SW 1271 (cell line): ENCODE measurements at regions not wholly inside any gene's neighbourhood (a gene's known extent, or its start where the extent isn't known, plus 50 kb on each side); places are given as distances from the start of the nearest gene placed in this dataset.

ENCODE experiments used
- DNase-seq, 2 experiments: peaks; one replicate each; lab custom pipeline; 2025; lab: John Stamatoyannopoulos, UW

DNA sequence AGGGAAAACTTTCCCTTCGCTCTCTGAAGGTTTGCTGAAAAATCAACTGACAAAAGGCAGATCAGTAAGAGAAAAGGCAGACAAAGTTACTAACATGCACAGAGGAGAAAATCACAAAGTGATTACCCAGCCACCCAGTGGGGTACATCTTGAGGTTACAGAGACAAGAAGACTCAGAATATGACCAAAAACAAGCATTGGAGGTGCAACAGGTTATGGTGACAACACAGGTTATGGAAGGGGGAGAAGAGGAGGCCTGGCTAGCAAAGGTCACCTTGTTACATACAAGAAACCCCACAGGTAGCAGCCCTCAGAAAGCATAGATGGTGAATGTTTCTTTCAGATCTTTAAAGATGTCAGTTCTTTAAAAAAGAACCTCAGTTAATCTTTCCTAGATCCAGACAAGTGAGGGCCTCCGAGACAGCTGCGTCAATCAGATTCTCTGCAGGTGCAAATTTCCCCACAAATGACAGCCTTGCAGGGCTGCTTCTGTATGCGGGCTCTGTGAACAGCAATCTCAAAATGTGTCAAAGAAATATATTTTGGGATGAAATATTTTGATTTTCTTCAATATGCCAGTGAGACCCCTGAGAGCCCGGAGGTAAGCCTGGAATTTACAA, 207.6 kb upstream of the RAB4A start:
- no peak for DNase-seq

DNA sequence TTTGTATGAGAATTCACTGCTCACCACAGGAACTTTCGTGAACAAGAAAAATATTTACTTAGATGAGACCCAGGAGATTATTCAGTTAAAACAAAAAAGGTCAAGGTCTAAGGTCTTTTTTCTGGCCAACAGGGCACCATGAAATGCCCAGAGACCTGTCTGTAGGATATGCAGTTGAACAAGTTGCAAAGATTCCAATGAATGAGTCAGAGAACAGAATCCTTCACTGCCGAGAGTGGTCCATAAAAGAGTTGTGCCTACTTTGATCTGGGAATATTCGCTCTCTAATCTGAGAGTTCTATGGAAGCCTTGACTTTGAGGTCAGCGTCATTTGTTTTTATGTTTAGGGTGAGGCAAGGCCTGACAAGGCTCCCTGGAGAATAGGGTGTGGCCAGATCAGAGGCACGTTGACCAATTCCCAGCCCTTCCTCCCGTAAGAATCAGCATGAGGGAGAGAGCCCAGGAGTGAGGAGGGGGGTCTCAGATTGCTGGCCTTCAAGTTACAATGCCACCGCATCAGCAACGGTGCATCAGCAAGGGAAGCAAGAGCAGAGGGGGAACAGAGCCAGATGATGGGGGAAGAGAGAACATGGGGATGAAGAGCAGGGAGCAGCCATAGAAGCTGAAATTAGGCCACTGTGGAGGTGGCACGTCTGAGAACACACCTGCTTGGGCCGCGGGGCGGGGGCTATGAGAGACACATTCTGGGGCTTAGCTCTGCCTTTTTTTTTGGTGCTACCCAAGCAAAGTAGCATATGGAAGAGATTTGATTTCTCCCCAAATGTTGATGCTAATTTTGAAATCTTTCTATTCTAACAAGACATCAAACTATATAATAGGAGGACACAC, 206.4 kb upstream of the RAB4A start:
- no peak for DNase-seq

DNA sequence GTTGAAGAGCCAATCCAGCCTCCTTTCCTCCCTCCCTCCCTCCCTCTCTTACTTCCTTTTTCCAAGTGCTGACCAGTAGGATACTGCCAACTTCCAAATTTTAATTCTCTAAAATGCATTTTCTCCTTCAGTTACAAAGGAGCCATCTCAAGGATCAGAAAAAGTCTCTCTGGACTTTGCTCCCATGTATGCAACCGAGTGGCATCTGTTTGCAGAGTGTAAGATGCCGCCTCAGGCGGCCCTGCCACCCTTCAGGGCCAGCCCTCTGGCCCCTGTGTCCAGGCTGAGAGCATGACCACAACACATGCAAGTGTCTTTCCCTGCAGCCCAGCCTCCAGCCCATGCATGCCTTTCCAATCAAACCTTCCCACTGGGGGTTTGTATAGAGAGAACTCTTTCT, 205.3 kb upstream of the RAB4A start:
- DNase-seq, result no peak

DNA sequence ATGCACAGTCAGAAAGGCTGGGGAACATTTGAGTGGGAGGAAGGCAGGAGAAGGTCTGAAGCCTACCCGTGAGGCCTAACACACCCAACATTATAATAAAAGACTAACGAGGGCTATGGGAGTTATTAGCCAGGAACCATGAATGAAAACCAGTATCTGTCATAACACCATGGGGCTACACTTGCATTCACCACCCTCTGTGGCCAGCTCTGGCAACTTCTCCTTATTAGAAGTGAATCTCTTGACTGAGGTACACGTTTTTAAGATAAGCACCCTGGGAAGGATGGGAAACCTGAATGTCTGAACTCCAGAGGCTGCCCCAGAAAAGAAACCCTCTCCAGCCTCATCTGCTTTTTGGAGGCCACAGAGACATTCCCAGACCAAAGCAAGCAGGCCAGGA, 204.3 kb upstream of the RAB4A start:
- DNase-seq, result no peak

DNA sequence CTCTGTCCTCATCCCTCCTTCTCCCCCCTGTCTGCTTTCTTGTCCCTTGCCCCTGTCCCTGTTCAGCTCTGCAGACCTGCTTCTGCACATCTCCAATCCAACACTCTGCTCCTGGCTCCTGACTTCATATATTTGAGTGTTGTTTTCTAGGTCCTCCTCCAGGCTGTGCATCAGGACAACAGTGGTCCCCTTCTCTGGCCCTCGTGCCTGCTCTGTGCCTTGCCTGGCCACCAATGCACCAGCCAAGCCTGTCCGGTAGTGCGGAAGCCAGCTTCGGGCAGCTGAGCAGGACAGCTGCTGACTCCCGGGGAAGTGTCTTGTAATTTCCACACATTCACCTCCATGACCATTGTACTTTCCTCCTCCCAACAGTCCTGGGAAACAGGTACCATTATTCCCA, 203.4 kb upstream of the RAB4A start:
- no peak for DNase-seq

DNA sequence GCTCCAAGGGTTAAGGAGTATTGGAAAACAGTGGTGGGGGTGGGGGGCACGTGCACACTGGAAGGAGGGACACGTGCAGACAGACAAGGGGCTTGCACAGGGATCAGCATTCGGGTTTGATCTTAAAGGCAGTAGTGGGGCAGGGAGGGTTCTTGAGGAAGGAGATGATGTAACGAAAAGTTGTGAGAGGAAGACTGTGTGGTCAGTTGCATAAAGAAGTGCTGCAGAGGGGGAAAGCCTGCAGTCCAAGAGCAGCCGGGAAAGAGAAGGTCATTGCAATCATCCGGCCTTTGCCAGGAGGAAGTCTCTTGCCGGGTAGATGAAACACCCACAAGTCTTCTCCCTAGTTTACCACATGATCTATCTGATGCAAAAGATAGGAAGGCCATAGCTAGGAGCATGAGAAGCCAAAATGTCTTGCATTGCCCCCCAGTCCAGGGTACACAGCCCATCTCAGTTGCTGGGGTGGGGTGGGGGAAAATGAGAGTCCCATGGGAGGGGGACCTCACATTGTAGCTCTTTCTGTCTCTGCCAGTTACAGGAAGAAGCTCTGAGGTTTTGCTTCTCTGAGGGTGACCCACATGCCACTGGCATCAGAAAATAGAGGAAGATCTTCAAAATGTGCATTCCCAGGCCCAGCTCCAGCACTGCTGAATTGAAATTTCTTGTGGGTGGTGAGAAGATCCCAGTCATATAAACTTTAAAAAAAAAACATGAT, 202.5 kb upstream of the RAB4A start:
- DNase-seq, result no peak

DNA sequence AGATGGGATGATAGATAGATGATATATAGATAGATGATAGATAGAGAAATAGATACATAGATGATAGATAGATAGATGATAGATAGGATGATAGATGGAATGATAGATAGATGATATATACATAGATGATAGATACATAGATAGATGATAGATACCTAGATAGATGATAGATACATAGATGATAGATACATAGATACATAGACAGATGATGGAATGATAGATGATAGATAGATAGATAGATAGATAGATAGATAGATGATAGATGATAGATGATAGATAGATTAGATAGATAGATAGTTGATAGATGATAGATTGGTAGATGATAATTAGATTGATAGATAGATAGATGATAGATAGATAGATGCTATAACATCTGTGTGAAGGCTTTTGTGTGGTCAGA, 201.7 kb upstream of the RAB4A start:
- no peak for DNase-seq

DNA sequence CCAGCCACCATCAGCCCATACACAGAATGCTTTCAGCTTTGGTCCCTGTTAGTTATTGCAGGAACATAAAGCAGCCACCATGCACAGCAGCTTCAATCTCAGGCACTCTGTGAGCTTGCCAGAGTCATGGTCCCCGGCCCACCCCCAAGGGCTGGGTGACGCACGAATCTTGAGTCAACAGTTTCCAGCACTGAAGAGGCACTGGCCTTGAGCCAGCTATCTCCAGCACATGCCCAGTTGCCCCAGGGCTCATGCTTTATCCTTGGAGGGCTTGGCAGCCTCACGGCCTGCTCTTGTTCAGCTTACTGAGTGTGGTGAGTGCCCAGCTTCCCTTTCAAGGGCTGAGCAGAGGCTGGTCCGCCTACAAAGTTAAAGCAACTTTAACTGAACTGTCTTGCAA, 200.7 kb upstream of the RAB4A start:
- DNase-seq, result no peak

DNA sequence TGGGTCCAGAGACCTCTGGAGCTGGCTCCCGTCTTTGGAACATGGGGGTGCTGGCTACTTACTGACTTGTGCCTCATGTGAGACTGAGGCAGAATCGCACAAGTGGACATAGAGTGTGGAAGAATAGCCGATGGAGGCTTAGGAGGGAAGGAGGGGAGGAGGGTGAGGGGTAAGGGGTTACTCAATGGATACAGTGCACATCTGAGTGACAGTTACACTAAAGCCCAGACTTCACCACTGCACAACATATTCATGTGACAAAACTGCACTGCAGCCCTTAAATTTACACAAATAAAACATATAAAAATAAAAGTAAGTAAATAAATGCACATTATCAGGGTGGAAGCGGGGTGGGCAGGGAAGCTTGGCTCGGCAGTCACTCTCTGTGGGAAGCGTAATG, 197.7 kb upstream of the RAB4A start:
- no peak for DNase-seq

DNA sequence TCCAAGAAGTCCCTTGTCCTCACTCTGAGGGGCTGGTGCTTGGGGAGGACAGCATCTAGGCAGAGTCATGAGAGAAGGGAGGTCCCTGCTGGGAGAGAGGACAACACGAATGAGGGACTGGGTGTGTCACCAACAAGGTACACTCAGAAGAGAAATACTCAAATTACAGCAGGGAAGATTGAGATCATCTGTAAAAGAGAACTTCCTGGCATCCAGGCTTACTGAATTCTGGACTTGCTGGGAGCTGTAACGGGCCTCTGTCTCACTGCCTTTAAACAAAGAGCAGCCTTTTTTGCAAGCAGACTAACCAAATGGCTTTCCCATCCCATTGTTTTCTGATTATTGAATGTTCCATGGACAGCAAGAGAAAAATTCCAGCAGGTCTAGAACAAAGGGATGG, 195.7 kb upstream of the RAB4A start:
- no peak for DNase-seq

DNA sequence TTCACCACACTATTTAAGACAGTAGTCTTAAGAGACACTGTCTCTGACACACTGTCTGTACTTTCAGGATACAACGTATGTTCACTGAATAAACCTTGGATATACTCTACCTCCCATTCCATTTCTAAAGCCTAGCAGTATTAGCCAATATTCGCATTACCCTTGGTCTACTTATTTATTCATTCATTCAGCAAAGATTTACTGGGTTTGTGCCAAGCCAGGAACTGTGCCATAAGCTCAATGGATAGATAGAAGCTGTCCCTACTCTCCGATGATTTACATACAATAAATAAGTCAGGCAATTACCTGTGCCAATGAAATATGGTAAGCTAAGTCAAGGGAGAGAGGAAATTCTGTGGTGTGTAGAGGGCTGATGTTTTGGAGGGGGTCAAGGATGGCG, 195.2 kb upstream of the RAB4A start:
- no peak for DNase-seq

DNA sequence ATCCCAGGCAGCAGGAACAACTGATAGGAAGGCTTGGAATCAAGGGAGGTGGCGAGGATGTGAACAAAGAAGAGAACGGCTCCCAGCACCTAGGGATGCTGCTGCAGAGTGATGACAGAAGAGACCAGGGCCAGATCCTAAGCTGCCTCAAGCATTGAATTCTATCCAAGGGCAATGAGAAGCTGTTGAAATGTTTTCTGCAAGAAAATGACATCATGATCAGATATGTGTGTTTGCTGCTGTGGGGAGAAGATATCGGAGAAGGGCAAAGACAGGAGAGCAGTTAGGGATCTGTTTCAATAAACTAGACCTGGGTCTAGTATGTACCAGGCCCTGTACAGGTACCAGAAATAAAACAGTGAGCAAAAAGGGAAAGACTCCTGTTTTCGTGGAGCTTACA, 194.7 kb upstream of the RAB4A start:
- no peak for DNase-seq

DNA sequence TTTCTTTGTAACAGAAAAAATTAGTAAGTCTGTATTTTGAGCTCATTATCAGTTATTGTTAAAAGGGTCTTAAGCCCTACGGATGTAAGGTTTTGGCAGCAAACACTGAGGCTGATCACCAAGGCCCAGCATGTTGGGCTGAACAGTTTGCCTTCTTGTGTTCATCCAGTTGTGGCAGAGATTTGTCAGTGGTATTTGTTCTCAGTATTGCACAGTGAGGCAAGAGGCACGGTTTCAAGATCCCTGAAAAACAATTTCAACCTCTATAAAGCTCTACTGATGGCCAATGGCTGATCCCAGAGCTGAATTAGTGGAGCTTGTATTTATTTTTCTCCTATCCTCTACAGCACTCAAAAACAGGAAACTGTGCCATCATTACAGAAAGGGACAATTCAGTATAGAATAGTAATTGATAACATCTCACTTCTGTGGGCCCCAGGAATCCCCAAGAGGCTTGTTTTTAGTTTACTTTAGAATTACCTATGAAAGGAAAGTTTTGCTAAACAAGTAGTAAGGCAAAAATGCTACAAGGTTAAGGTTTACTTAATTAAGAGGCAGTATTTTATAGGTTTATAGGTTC, 191.8 kb upstream of the RAB4A start:
- no peak for DNase-seq

DNA sequence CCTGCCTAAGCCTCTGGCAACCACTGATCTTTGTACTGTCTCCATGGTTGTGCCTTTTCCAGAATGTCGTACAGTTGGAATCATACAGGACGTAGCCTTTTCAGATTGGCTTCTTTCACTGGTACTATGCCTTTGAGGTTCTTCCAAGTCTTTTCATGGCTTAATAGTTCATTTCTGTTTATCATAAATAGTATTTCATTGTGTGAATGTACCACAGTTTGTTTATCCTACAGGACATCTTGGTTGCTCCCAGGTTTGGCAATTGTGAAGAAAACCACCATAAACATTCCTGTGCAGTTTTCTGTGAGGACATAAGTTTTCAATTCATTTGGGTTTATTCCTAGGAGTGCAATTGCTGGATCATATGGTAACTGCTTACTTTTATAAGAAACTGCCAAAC, 190.6 kb upstream of the RAB4A start:
- no peak for DNase-seq

DNA sequence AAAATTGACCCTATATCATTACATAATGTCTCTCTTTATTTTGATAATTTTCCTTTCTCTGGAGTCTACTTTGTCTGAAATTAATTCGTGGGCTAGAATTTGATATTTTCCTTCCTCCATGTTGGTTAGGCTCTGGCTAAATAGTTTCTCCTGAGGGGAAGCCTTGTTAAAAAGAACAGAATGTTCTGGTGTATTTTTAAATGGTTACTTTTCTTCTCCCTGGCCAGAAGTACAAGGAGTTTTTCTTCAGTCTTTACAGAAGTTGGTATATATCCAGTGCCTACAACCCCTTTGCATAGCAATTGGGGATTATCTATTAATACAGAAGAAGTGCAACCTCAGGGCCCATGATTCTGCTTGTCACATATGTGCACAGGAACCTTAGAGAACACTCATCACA, 185.6 kb upstream of the RAB4A start:
- DNase-seq, result no peak

DNA sequence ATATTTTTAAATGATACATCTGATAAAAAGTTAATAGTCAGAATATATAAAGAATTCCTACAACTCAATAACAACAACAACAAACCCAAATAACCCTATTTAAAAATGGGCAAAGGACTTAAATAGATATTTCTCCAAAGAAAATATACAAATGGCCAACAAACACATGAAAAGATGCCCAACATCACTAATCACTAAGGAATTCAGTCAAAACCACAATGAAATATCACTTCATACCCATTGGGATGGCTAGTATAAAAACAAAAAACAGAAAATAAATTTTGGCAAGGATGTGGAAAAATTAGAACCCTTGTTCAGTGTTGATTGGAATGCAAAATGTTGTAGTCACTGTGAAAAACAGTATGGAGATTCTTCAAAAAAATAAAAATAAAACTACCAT, 184.8 kb upstream of the RAB4A start:
- DNase-seq, result no peak

DNA sequence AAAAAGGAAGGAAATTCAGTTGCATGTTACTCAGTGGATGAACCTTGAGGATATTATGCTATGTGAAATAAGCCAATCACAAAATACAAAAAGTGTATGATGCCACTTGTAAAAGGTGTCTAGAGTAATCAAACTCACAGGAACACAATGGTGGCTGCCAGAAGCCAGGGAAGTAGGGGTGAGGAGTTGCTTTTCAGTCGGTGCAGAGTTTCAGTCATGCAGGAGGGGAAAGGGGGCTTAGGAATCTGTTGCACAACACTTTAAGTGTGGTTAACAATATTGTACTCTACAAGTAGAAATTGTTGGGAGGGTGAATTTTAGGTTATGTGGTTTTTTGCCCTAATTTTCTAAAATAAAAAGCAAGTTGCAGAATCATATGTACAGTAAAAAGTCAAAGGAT, 184.2 kb upstream of the RAB4A start:
- no peak for DNase-seq

DNA sequence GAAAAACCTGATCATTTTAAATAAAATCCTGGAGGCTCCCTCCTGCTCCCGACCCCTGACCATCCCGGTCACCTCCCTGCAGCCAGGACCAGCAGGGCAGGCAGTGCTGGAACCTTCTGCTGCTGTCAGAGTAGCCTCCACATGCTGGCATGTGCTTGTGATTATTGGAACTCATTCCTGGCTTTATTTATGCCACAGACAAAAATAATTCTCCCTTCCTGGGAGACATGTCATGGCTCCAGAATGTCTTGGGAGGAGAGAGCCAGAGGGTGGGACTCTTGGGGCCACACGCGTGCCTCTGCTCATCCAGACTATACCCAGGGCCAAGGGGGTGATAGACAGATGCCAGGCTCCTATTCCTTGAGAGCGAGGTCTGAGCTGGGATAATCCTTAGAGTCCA, 183.6 kb upstream of the RAB4A start:
- no peak for DNase-seq

DNA sequence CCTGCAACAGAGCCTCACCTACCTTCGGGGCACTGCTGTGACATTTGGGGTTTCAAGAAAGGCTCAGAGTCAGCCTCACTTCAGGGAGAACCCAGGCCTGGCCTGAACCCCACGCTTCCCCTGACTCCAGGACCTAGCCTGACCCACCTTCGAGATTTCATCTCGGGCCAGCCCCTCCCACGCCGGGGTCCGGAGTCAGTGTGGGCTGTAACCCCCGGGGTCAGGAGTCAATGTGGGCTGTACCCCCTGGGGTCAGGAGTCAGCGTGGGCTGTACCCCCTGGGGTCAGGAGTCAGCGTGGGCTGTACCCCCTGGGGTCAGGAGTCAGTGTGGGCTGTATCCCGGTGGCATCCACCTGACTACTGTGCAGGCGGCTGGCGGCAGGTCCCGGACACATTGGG, 183.0 kb upstream of the RAB4A start:
- no peak for DNase-seq

DNA sequence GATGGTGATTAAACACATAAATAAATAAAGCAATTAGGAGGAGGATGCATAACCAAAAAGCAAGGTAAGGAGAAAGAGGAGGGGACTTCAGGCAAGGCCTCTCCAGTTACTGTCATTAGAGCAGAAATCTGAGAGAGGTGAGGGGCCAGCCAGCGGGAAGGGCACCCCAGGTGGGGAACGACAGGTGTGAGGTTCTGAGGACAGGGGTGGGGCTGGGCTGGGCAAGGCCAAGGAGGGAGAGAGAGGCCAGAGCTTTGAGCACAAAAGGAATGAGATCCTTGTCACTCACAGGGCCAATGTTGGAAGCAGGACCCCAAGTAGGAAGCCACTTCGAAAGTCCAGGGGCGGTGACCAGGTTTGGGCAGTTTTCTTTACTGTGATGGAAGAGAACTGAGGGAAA, 182.2 kb upstream of the RAB4A start:
- DNase-seq, result no peak

DNA sequence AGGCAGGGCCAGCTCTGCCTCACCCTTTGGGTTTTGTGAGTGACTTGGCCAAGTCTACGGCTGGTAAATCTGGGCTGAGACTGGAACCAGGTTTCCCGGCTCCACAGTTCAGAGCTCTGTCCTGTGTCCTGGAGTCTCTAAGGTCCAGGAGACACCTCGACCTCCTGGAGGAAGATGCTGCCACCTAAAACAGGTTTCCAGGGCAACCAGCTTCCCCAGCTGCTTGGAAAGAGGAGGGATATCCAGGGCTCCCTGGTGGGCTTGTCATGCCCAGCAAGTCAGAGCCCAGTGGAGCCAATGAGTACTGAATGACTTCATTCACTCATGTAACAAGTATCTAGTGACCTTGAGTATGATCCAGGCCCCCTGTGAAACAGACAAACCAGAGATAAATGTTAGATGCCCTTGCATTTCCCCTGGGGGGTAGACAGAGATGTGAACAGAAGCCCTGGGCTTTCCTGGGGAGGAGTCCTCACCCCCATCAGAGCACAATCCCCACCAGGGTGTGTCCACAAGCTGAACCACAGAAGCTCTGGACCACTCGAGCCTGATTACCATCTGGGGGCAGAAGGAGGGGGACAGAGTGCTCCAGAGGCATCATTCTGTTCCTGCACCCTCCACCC, 181.2 kb upstream of the RAB4A start:
- no peak for DNase-seq

DNA sequence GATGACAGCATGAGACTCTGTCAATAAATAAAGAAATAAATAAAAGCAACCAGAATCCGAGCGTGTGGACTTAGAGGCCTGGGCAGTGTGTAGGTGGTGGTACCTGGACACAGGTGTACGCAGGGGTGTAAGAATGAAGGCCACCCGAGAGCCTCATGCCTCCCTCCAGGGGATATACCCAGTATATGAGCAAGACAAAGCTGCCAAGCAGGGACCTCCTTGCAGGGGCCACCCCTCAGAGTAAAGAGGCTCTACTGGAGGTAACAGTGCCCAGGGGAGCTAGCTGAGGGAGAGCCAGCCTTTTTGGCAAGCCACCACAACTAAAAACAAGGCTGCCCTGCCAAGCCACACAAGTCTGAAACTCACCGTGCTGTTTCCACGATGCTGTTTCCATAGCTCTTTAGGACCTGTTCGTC, 179.2 kb upstream of the RAB4A start:
- DNase-seq, result no peak
